Retinal pigment epithelial cell (primary cell): ENCODE measurements at regions not wholly inside any gene's neighbourhood (a gene's known extent, or its start where the extent isn't known, plus 50 kb on each side); places are given as distances from the start of the nearest gene placed in this dataset.

Source experiments
- DNase-seq: peaks from one replicate; pipeline ENCODE4 v3.0.0-alpha.2; 2010; ENCODE audit warnings: low read depth
- H3K4me3 ChIP-seq: 2 replicates; pipeline ENCODE4 v1.5.1; 2011; ENCODE audit warnings: mild to moderate bottlenecking, low read length, control low read depth, moderate library complexity
- CTCF ChIP-seq: conservative IDR thresholded peaks from 2 replicates; pipeline ENCODE4 v1.5.1; 2011; ENCODE audit warnings: low read depth, low read length, control low read depth, inconsistent platforms

- DNase-seq = no peak
- no peak for TF ChIP-seq CTCF
- H3K4me3 ChIP-seq = no peak overlapping the region
Observed at GRCh38 chrX:6770936-6771335, 236.0 kb upstream of the VCX3A start.

GRCh38 chrX:6768881-6769280, 234.0 kb upstream of the VCX3A start:
- TF ChIP-seq CTCF = no peak
- no peak overlapping the region for H3K4me3 ChIP-seq
- no peak for DNase-seq

- H3K4me3 ChIP-seq = no peak overlapping the region
- TF ChIP-seq CTCF = no peak
Observed at GRCh38 chrX:6761251-6761650, 226.3 kb upstream of the VCX3A start.

GRCh38 chrX:6759655-6760375, 224.9 kb upstream of the VCX3A start:
- H3K4me3 ChIP-seq = no peak overlapping the region
- no peak for TF ChIP-seq CTCF
- DNase-seq = no peak

More at GRCh38 chrX:6761251-6761650, 226.3 kb upstream of the VCX3A start:
- DNase-seq = no peak

GRCh38 chrX:6758234-6758633, 223.3 kb upstream of the VCX3A start:
- no peak overlapping the region for H3K4me3 ChIP-seq
- no peak for DNase-seq
- TF ChIP-seq CTCF = no peak

GRCh38 chrX:6757631-6758030, 222.7 kb upstream of the VCX3A start:
- no peak overlapping the region for H3K4me3 ChIP-seq
- no peak for DNase-seq
- TF ChIP-seq CTCF = no peak

- H3K4me3 ChIP-seq = no peak overlapping the region
- no peak for TF ChIP-seq CTCF
- no peak for DNase-seq
Observed at GRCh38 chrX:6748595-6748994, 213.7 kb upstream of the VCX3A start.
